ENCODE measurements at regions not wholly inside any gene's neighbourhood (a gene's known extent, or its start where the extent isn't known, plus 50 kb on each side); places are given as distances from the start of the nearest gene placed in this dataset.

DNA sequence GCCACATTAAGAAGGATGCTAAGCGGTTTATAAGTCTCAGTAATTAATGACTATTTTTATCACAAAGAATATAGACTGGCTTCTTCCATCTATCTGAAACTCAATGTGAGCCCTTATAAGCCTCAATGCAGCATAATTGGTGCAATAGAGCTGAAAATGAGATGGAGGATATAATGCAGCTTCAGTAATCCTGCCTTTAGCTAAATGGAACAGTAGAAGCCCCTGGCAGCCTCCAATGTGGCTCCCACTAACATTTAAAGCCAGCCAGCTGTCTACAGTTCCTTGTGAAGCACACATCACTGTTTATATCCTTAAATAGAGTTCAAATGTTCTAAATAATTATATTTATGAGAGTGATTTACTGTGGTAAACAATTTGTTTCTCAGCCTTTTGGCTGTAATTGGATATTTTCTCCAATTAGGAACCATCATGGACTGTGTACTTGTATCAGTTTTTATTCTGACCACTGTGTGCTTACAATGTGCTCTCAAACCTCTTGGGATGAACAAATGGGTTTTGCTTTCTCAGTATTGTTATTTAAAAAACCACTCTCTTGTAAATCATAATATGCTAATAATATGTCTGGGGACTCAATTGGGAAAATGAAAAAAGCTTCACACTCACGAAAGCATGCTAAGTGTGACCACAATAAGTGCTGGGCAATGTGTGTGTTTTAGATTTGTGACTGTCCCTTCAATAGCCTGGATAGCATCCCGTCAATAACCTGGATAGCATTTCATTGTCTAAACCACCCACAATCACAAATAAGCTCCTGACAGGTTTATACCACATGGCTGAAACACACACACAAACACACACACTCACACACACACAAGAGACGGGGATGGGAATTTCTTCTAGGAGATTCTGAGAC lies 366.6 kb downstream of the GBE1 start:
- in situ Hi-C loops (cut with MboI; ENCODE audit: low pct_unique_long_range_greater_than_20kb, low sequenced_read_pairs, unreplicated experiment), result no loop called here
- TF ChIP-seq, protein P1, sequence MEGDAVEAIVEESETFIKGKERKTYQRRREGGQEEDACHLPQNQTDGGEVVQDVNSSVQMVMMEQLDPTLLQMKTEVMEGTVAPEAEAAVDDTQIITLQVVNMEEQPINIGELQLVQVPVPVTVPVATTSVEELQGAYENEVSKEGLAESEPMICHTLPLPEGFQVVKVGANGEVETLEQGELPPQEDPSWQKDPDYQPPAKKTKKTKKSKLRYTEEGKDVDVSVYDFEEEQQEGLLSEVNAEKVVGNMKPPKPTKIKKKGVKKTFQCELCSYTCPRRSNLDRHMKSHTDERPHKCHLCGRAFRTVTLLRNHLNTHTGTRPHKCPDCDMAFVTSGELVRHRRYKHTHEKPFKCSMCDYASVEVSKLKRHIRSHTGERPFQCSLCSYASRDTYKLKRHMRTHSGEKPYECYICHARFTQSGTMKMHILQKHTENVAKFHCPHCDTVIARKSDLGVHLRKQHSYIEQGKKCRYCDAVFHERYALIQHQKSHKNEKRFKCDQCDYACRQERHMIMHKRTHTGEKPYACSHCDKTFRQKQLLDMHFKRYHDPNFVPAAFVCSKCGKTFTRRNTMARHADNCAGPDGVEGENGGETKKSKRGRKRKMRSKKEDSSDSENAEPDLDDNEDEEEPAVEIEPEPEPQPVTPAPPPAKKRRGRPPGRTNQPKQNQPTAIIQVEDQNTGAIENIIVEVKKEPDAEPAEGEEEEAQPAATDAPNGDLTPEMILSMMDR (IDR thresholded peaks at IDR 0.05; ENCODE audit: extremely low read depth, insufficient read depth, missing control alignments), result no peak
- no peak for DNase-seq (ENCODE audit: low spot score)

DNA sequence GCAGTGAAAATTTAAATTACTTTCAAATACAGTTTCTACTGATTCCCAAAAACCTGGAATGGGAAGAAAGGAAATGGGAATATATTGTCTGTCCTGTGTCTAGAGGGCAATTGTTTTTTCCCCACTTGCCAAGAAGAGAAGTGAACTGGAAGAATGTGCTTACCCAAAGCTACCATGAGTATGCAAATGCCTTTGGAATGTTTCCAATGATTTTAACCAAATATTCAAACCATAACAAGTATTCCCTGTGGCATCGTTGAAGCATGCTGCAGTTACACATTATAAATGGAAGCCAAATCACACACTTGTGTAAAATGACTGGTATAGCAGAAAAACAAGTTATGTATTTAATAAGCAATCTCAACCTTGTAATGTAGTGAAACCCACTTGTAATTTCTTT lies 368.2 kb downstream of the GBE1 start:
- DNase-seq (ENCODE audit: low spot score), result no peak
- in situ Hi-C loops (cut with MboI; ENCODE audit: low pct_unique_long_range_greater_than_20kb, low sequenced_read_pairs, unreplicated experiment), result no loop called here
- TF ChIP-seq, protein P1 (IDR thresholded peaks at IDR 0.05; ENCODE audit: extremely low read depth, insufficient read depth, missing control alignments), result no peak

DNA sequence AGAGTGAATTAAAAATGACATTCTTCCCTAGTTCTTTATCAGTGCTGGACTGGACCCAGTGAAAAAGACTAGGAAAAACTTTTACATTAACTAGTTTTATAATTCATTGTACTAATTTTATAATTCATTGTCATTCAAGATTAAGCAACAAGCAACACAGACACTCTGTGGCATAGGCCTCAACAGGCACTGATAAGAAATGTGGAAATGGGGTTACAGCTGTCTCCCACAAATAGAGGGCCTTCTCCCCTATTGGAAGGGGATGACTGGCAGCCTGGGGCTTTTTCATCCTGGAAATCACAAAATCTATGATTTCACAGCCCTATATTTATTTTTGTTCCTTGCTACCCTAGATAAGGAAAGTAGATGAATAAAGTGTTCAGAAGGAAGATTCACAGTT lies 370.6 kb downstream of the GBE1 start:
- TF ChIP-seq, protein P1 (IDR thresholded peaks at IDR 0.05; ENCODE audit: extremely low read depth, insufficient read depth, missing control alignments), result no peak
- in situ Hi-C loops (cut with MboI; ENCODE audit: low pct_unique_long_range_greater_than_20kb, low sequenced_read_pairs, unreplicated experiment), result no loop called here
- DNase-seq (ENCODE audit: low spot score), result no peak

DNA sequence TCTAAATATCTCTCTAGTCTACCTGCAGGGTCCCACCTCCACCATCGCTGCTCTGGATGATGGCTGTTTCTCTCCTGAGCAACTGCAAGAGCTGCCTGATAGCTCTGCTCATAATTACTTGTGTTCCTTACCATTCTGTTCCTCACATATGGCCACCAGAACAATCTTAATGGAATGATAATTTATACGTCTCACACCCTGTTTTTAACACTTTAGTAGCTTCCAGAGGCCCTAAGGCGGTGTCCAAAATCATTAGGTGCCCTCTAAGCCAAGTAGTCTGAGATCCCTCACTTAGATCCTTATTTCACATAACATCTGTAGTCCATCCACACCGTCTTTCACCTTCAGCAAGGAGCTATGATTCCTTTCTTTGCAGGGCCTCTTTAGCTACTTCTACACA lies 373.3 kb downstream of the GBE1 start:
- in situ Hi-C loops (cut with MboI; ENCODE audit: low pct_unique_long_range_greater_than_20kb, low sequenced_read_pairs, unreplicated experiment), result no loop called here

DNA sequence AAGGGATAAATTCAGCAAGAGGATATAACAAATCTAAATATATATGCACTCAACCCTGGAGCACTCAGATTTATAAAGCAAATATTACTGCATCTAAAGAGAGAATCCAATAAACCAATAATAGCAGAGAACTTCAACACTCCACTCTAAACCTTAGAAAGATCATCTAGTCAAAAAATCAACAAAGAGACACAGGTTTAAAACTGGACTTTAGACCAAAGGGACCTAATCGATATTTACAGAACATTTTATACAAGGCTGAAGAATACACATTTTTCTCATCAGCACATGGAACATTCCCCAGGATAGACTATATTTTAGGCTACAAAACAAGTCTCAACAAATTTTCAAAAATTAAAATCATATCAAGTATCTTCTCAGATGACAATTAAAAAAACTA lies 379.0 kb downstream of the GBE1 start:
- in situ Hi-C loops (cut with MboI; ENCODE audit: low pct_unique_long_range_greater_than_20kb, low sequenced_read_pairs, unreplicated experiment), result no loop called here
- DNase-seq (ENCODE audit: low spot score), result no peak

More for the DNA sequence above, 373.3 kb downstream of the GBE1 start:
- no peak for DNase-seq (ENCODE audit: low spot score)
- TF ChIP-seq, protein P1 (IDR thresholded peaks at IDR 0.05; ENCODE audit: extremely low read depth, insufficient read depth, missing control alignments), result no peak

DNA sequence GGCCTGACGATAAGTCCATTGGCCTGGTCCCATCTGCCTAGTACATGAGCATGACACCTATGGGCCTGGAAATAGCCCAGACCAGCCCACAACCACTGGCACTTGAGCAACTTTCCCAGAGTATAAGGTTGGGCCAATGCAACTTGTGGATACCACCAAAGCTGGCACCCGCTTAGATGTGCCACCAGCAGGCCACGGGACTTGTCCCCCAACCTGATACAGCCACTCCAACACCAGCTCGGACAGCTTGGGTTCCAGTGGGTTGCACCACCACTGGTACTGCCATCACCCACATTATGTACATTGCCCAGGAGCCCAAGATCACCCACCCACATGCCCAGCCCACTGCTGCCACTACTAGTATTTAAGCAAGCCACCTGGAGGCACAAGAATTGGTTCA lies 381.2 kb downstream of the GBE1 start:
- in situ Hi-C loops (cut with MboI; ENCODE audit: low pct_unique_long_range_greater_than_20kb, low sequenced_read_pairs, unreplicated experiment), result no loop called here
- DNase-seq (ENCODE audit: low spot score), result no peak
- TF ChIP-seq, protein P1 (IDR thresholded peaks at IDR 0.05; ENCODE audit: extremely low read depth, insufficient read depth, missing control alignments), result no peak

More for the DNA sequence above, 379.0 kb downstream of the GBE1 start:
- TF ChIP-seq, protein P1 (IDR thresholded peaks at IDR 0.05; ENCODE audit: extremely low read depth, insufficient read depth, missing control alignments), result no peak
